Islet of Langerhans (tissue), 1 donor: ENCODE measurements at regions not wholly inside any gene's neighbourhood (a gene's known extent, or its start where the extent isn't known, plus 50 kb on each side); places are given as distances from the start of the nearest gene placed in this dataset.
"Not testable (repeated sequence)": the region's sequence is repeated elsewhere in the genome, so short reads cannot be mapped to it uniquely, and the experiment has no call there.

Experiments
- FAIRE-seq: peaks from one replicate; lab custom pipeline; 2011; peaks lifted over from hg19 to GRCh38; lab: Jason Lieb, UNC

DNA sequence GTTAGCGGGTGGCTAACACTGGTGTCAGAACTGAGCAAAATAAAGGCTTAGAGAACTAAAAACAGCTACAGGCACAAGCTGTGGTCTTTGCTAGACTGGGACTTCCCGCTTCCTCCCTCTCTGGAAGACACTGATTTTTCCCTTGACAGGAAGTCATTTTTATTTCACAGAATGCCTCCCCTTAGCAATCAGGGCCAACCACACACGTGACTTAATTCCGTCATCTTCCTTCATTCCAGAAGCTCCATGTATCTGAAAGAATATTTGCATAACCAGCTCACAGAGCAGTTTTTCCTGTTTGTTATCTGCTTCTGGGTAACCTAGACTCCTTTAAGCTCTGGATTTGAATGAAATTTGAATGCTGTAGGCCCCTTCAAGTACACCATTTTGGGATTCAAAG is 327.5 kb upstream of the FRG1 start:
- no peak for FAIRE-seq

DNA sequence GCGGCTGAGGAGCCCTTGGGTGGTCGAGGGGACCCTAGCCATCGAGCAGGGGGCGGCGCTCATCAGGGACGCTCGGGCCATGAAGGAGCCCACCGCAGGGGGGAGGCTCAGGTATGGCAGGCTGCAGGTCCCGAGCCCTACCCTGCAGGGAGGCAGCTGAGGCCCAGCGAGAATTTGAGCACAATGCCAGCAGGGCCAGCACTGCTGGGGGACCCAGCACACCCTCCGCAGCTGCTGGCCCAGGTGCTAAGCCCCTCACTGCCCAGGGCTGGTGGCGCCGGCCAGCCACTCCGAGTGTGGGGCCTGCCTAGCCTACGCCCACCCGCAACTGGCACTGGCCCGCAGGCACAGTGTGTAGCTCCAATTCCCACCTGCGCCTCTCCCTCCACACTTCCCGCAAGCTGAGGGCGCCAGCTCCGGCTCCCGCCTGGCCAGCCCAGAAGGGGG is 325.4 kb upstream of the FRG1 start:
- FAIRE-seq = no peak

DNA sequence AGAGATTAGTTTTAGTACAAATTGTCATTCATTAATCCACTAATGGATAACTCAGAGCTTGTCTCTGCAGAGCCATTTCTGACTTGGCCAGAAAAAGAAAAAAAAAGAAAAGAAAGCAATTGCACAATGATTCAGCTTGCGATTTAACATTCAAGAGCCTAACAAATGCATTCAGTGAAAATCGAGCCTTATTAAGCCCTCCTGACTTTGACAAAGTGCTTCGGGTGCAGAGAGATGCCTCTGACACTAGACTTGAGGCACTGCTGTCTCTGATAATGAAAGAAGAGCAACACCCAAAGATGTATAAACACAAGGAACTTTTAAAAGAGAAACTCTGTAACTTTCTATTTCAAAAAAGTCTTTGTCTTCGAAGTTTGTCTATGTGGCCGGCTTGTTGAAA is 322.9 kb upstream of the FRG1 start:
- FAIRE-seq = not testable (repeated sequence)

DNA sequence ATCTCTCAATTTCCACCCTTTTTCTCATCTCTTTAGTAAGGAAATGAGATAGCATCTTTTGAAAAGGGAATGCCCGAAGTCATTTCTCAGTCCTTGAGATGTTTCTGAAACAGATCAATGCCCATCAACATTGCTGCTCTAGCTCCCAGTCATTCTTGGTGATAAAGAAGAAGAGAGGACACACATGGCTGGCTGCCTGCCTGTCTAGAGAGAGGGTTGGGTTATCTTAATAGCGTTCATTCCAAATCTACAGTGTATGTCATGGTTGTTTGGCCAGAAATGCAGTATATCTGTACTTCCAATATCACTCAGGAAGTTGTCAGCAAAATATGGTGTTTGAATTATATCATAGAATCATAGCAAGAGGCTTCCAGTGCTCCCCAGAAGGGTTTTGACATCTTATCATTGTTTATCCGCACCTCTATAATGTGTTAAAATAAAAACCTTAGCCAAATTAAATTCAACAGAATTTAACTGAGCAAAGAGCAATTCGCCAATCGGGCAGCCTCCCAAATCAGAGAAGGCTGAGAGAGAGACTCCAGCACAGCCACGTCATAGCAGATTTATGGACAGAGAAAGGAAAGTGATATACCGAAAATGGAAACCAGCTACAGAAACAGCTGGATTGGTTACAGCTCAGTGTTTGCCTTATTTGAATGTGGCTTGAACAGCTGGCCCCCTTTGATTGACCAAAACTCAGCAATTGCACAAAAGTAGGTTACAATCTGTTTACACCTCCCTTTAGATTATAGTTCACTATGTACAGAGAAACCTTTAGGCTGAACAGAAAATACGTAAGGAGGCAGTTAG is 321.0 kb upstream of the FRG1 start:
- not testable (repeated sequence) for FAIRE-seq

DNA sequence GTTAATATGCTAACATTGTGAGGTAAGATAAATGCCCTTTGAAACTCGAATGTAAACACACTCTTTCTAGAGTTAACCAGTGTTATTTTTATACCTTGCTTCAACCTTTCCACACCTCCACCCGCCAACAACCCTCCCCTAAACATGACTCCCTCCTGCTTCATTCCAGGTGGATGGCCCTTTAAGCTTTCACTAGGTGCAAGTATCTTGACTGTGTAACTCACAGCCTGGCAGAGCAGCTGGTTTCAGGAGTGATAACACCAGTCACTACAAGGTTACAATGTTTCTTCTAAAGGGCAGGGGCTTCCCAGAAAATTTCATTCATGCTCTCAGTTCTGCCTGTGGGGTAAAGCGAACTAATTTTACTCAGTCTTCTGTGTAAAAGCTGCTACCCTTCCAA is 318.1 kb upstream of the FRG1 start:
- not testable (repeated sequence) for FAIRE-seq

DNA sequence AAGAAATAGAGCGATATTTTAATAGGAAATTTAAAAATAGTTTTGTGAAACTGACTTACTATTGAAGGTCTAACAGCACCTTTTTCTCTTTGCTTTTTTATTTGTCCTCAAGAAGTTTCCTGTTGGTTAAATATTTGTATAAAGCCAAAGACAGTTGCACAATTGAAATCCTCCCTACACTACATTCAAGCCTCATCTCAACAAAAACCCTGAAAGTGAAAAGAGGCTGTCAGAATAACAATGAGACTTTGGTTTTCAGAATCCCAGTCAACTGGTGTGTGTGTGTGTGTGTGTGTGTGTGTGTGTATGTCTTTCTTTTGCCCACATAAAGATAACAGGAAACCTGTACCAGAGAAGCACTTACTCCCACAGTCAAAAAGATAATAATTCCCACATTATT is 313.6 kb upstream of the FRG1 start:
- not testable (repeated sequence) for FAIRE-seq

DNA sequence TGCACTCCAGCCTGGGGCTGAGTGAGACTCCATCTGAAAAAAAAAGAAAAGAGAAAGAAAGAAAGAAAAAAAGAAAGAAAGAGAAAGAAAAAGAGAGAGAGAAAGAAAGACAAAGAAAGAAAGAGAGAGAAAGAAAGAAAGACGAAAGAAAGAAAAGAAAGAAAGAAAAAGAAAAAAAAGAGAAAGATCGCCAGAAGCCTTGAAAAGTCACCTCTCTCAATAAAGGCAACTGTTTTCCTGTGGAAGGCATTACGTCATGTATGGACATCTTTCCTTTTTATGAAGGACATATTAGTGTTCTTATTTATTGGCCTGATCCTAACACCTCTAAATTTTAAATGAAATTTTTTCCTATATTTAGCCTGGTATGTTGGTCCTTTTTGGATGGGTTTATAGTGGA is 310.9 kb upstream of the FRG1 start:
- not testable (repeated sequence) for FAIRE-seq

DNA sequence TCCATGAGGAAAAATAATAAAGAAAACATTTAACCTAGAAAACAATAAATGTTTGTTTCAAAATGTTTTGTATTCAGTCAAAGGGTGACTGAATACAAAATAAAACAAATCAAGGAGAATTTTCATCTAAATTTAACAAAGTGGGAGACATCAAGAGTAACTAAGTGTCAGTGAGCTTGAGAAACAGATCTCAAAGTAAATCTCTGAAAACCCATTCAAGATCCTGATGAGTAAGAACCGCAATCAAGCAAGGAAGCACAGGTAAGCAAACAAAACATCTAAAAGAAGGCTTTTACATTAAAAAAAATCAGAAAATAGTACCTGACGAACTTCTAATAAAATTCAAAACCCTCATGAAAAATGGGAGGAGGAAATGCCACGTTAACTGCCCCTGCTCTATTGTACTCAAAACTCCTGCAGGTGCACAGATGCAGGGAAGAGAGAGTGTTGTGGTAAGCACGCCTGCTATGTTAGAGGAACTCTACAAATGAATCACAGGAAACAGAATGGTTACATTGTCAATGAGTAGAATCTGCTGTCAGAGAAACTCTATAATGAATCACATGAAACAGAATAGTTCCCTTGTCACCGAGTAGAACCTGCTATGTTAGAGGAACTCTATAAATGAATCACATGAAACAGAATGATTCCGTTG is 309.6 kb upstream of the FRG1 start:
- not testable (repeated sequence) for FAIRE-seq

DNA sequence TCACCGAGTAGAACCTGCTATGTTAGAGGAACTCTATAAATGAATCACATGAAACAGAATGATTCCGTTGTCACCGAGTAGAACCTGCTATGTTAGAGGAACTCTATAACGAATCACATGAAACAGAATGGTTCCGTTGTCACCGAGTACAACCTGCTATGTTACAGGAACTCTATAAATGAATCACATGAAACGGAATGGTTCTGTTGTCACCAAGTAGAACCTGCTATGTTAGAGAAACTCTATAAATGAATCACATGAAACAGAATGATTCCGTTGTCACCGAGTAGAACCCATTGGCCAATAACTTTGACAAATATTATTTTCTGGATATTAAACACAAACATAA is 309.1 kb upstream of the FRG1 start:
- not testable (repeated sequence) for FAIRE-seq

DNA sequence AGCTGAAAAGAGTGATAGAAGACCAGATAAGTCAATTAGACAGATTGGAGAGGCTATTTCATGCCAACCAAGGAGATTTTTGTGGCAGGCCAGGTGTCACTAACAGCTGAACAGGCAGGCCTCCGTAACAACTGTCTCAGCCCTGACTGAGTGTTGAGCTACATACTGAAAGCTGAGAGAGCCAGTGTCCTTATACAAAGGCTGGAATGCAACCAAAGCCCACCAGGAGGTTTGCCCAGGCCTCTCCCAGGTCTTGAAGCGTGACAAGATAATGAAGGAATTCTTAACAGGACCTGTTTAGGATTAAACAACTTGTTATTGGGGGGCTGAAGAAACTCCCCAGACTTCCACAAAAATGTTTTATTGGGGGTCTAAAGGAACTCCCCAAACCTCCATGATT is 290.2 kb upstream of the FRG1 start:
- FAIRE-seq = not testable (repeated sequence)

DNA sequence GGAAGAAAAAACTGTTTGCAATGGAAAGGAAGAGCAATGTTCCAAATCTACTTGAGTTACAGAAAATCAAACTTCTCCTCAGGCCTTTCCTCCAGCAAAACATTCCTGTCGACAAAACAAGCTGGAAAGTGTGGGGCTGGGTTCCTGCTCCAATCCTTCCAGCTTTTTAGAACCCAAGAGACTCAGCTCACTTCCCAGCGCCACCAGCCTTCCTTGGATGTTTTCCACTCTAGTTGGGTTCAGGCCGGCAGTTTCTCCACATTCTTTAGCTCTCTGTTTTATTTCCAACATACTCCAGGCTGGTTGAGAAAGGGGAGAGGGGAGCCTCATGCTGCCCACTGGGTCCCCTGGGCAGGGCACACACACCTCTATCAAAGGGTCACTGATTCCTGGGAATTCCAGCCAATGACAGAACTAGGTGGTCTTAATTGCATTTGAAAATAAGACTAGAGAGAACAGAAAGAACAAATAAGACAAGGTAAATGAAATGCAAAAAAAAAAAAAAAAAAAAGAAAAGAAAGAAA is 287.5 kb upstream of the FRG1 start:
- not testable (repeated sequence) for FAIRE-seq

DNA sequence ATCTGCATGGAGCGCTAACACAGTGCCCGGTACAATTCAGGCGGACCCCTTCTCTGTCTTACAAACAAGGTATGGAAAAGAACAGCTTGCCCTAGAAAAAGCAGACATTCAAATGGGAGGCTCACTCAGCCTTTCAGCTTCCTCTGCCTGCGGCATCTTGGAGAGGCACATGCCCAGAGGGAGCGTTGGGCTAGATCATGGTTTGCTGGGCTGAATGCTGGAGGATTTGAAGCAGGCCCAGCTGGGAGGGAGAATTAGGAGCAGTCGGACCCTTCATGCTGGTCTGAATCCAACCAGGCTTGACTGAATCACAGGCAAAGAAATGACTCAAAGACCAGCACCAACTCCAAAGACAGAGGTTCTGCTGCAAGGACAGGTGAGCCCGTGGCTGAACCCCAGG is 286.7 kb upstream of the FRG1 start:
- FAIRE-seq = not testable (repeated sequence)

DNA sequence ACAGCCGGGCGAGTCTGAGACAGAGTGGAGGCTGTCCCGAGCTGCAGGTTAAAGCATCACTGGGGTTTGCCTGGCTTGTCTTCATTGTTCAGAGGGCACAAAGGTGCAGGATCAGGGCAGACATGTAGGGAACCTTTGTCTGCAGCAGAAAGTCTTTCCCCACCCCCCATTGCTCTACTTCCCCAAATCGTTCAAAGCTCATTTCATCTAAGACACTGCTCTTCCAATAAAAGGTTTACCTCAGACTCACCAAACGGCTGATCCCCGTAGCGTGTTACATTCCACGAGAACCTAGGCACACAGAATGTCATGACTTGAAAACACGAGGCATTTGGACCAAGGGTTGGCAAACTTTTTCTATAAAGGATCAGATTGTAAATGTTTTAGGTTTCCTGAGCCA is 286.3 kb upstream of the FRG1 start:
- not testable (repeated sequence) for FAIRE-seq

DNA sequence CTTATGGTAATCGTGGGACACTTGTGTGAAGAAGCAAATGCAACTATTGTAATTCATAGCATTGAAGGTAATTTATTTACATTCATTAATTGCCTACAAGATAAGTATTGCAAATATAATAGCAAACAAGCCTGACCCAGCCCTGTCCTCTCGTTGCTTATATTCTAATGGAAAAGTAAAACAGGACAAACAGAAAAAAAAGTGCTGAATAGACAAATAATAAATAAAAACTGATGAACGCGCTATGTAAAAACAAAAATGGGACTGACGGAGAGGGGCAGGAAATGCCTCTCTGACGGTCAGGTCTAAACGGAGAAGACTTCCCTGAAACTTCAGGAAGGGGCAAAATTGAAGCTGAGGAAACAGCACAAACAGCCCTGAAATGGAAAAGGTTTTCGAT is 284.9 kb upstream of the FRG1 start:
- FAIRE-seq = not testable (repeated sequence)

DNA sequence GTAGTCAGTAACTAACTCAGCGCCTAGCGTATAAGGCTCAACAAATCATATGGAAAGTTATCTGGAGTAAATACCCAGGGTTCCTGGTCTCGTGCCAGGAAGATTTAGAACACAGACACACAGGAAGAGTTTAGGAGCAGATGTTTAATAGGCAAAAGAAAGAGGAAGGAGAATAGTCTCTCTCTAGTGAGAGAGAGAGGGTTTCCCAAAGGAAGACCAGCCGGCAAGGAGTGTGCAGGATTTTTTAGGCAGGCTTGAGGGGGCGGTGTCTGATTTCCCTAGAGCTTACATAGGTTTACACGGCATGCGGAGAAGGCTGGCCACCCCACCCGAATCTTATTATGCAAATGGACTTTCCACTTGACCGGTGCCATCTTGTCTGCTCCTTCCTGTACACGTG is 284.0 kb upstream of the FRG1 start:
- no peak for FAIRE-seq

DNA sequence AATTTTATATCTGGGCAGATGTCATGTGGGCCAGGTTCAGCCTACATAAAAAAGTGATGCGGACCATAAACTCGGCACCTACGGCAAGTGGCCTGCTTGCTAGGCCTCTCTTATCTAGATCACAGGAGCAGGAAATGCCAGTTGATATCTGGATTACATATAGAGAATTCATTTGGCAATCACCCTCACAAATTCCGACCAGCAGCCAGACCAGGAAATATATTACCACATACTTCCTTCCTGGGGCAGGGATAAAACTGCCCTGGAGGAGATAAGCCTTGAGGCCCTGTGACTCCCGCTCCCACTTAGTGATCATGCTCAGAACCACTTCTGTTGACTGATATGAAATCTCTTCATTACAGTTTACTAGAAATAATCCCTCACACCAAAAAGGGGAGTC is 282.4 kb upstream of the FRG1 start:
- not testable (repeated sequence) for FAIRE-seq

DNA sequence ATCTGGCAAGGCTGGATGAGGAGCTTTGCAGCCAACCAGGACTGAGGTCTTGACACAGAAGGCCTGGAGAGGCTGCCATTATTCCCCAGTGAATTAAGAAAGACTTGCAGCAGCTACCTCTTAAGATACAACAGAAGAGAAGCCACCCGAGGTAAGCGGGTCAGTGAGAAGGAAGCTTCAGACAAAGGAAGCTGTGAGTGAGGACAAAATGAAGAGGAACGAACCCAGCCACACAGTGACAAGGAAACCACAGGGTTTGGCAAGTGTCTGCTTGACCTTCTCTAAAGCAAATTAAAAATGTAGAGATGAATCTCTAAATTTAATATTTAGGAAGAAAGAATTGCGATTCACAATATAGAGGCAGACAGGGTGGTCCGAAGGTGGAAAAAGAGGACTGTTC is 281.8 kb upstream of the FRG1 start:
- not testable (repeated sequence) for FAIRE-seq

DNA sequence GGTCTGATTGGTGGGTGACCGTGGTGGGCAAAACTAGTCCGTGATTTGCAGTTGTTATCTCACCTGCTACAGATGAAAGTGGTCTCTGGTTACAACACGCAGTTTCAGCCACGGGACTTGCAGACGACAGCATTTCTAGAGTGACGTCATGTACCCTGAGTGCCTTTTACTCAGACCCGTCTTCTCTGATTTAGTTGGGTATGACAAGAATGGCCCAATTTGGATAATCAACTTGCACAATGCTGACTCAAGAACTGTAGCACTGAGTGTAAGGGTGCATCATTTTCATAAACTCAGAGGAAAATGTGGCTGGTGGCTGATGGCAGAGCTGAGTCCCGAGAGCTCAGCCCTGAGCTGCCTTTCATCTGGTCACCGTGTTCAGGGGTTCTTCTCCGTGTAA is 281.4 kb upstream of the FRG1 start:
- no peak for FAIRE-seq

DNA sequence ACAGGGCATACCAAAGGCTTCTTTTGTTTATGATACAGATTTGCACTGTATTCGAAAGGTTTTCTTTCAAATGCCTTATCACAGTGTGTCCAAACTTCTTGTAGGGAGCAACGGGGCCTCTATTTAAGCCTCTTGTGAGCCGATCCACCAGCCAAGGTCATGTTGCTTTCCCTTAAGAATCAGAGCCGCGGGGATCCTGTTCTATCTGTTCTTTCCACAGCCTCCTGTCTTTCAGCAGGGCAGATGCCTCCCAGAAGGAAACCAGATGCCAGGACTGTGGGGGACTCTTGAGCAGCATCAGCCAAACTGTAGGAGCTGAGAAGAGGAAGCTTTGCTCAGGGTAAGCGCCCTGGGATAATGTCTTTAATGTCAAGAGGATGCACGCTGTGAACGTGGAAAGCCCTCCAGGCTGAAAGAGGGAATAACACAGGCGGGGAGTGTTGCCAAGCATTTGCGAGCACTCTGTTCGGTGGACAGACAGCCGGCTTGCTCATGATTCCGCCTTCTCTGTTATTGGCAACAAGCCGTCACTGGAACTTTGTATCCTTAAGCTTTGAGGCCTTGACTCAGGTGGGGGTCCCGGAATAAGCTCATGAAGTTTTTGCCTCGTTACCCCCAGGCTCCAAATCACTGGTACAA is 279.8 kb upstream of the FRG1 start:
- FAIRE-seq = no peak

DNA sequence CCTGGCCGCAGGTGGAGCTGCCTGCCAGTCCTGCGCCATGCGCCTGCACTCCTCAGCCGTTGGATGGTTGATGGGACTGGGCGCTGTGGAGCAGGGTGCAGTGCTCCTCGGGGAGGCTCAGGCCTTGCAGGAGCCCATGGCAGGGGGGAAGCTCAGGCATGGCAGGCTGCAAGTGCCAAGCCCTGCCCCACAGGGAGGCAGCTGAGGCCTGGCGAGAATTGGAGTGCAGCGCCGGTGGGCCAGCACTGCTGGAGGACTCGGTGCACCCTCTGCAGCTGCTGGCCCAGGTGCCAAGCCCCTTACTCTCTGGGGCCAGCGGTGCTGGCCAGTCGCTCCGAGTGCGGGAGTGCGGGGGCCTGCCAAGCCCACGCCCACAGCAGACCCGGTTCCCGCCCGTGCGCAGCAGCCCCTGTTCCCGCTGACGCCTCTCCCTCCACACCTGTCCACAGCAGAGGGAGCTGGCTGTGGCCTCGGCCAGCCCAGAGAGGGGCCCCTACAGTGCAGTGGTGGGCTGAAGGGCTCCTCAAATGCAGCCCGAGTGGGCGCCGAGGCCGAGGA is 275.9 kb upstream of the FRG1 start:
- FAIRE-seq = no peak

DNA sequence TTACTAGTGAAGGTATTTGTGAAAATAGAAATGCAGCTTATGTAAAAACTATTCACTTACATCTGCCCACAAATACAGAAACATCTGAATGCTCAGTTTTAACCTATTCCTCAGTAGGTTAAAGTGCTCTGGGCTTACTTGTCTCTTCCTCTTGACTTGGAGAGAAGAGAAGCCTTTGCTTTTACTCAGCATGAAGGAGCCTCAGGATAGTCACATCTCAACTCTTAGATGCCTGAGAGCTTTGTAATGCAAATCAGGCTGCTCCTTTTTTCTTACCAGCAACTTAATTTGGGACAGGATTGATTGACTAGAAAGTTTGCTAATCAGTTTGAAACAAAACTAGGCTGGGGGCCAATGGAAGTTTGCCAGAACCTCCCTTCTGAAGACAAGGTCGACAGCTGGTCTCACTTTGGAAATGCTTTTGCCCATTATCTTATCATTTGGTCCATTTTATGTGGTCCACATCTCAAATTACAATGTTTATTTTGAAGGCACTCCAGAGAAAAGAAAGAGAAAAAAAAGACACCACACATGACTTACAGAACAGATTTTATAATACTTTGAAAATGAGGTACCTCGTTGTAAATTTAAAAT is 274.9 kb upstream of the FRG1 start:
- FAIRE-seq = not testable (repeated sequence)

DNA sequence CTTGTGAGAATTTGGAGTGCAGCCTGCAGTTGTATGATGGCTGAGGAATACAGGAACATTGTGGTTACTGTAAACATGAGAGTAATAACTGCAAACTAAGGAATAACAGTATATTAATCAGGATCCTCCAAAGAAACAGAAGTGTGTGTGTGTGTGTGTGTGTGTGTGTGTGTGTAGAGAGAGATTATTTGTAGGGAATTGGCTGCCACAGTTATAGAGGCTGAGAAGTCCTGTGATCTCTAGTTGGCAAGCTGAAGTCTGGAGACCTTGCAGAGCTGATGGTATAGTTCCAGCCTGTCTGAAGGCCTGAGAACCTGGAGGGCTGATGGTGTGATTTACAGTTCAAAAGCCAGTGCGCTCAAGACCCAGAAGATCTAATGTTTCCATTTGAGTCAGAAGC is 273.3 kb upstream of the FRG1 start:
- not testable (repeated sequence) for FAIRE-seq
